Hematopoietic multipotent progenitor cell treated with erythropoietin and hydrocortisone succinate and interleukin-3 and kit ligand, for 17 days (in vitro differentiated cells): ENCODE measurements at regions not wholly inside any gene's neighbourhood (a gene's known extent, or its start where the extent isn't known, plus 50 kb on each side); places are given as distances from the start of the nearest gene placed in this dataset.
"Not testable (repeated sequence)": the region's sequence is repeated elsewhere in the genome, so short reads cannot be mapped to it uniquely, and the experiment has no call there.

Experiments used
- DNase-seq: peaks from one replicate; pipeline ENCODE4 v3.0.0-alpha.2; 2015; ENCODE audit warnings: low spot score

GRCh38 chr13:22940090-22940710 lies 240.6 kb upstream of the SGCG start:
- no peak for DNase-seq

GRCh38 chr13:22940736-22941135 lies 240.0 kb upstream of the SGCG start:
- DNase-seq, result no peak

DNA sequence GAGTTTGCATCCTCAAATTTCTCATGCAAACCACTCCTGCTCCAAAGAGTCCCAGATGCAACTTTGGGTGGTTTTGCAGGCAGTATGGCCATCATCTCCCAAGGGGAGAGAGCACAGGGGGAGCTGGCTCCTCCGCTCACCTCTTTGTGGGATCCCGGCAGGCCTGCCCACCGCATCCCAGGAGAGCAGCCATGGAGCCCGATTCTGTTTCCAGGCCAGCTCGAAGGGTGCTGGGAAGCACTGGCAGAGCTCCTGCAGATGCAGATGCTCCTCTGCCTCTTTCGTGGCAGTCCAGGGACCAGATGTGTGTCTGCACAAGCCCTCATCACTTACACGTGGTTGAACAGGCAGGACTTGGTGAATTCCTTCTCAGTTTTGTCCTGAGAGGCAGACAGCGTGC lies 239.3 kb upstream of the SGCG start:
- not testable (repeated sequence) for DNase-seq

GRCh38 chr13:22942831-22943230 lies 237.9 kb upstream of the SGCG start:
- not testable (repeated sequence) for DNase-seq

GRCh38 chr13:22944378-22944777 lies 236.4 kb upstream of the SGCG start:
- no peak for DNase-seq

DNA sequence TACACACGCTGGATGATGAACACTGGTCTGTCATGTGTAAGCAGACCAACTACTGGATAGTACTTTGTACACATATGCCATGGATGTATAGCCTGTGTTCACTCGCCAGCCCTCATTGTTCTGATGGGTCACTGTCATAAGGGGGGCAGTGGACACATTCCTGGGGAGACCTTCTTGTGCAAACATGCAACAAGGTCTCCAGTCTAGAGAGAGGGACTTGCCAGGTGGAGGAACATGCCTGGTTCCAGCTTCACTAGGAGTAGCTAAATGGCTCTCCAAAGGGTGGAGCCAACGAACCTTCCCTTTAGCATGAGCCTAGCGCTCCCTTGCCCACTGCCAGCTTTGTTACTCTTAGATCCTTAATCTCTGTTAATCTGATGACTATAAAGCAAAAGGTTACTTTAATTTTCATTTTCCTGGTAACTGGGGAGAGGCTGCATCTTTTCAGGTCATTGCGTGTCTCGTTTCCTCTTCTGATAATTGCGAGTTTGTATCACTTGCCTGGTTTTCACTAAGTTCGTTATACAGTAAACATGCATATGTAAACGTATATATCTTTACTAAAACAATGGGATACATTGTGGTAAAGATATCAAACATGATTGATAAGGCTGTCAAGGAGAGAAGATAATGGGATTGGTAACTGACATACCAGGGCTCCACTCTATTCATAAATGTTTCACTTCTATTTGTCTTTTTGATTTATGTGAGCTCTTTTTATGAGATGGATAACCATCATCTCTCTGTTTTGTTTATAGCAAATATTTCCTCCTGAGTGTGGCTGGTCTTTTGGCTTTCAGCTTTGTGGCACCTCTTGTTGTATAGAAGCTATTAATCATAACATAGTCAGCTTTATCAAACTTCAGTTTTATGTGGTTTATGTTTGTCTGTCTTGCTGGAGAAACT lies 235.2 kb upstream of the SGCG start:
- DNase-seq, result no peak

- DNase-seq, result no peak
Measured at GRCh38 chr13:22948421-22948820, 232.4 kb upstream of the SGCG start.

- DNase-seq, result not testable (repeated sequence)
Measured at GRCh38 chr13:22952018-22952417, 228.8 kb upstream of the SGCG start.

GRCh38 chr13:22955147-22955546 lies 225.6 kb upstream of the SGCG start:
- DNase-seq, result not testable (repeated sequence)

DNA sequence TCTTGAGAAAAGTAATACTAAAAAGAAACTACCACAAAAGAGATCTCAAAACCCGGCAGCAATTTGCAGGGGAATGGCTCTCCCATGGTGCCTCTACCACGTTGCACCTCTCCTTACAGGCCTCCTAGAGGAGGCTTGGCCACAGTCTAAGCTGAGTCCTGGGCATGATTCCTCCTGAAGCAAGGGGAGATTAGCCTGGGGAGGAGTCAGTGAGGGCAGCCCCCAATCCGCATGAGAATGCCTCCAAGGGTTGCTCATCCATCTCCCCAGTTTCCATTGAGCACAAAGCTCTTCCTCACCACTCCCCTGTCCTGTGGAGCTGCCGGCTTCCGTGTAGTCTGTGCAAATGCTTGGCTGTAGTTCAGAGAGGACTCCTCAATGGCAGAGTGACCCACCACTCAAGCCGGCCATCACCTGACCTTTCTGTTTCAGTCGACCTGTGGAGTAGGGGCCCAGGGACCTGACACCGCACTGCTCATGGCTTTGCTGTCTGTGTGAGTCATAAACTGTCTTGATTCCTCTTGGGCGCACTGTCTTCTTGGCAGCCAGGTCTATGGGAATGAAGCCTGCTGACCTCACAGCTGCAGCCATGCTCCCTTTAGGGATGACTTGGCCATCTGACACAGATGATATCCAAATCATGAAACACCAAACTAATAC lies 224.2 kb upstream of the SGCG start:
- DNase-seq, result not testable (repeated sequence)

DNA sequence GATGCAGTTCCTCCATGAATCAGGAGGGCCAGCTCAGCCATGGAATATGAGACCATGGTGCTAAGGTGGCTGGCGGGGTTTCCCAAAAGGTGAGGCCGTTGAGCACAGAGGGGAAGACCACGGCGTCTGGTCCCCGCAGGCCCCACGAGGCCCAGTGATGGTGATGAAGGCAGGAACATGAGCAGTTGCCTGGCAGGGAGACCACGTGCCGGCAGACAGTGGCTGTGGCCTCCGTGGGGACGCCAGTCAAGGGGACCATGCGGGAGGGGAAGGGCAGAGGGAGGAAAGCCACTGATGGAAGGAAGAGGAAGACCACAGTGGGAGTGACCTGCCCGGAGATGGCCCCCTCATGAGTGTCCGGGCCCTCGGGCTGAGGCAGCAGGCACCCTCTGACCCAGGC lies 220.9 kb upstream of the SGCG start:
- DNase-seq, result not testable (repeated sequence)

DNA sequence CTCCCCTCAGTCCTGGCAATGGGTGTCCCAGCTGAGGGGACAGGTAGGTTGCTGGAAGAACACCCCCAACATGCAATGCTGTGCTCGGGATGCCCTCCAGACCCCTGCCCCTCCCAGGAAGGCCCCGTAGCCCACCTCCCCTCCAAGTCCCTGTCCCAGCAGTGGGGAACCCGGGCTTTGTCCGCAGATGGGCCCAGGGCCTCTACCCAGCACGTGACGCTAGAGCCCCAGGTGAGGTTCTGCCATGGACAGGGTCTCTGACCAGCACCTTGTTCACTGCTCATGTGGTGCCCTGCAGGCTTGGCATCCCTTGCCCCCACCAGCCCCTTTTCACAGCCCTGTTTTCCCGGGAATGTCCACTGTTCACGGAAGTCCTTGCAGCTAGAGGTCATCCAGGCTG lies 220.0 kb upstream of the SGCG start:
- no peak for DNase-seq

GRCh38 chr13:22961342-22961741 lies 219.4 kb upstream of the SGCG start:
- not testable (repeated sequence) for DNase-seq

- no peak for DNase-seq
Measured at GRCh38 chr13:22961835-22962537, 218.8 kb upstream of the SGCG start.

GRCh38 chr13:22963384-22964053 lies 217.3 kb upstream of the SGCG start:
- DNase-seq, result not testable (repeated sequence)

- no peak for DNase-seq
Measured at GRCh38 chr13:22964245-22964966, 216.4 kb upstream of the SGCG start.

DNA sequence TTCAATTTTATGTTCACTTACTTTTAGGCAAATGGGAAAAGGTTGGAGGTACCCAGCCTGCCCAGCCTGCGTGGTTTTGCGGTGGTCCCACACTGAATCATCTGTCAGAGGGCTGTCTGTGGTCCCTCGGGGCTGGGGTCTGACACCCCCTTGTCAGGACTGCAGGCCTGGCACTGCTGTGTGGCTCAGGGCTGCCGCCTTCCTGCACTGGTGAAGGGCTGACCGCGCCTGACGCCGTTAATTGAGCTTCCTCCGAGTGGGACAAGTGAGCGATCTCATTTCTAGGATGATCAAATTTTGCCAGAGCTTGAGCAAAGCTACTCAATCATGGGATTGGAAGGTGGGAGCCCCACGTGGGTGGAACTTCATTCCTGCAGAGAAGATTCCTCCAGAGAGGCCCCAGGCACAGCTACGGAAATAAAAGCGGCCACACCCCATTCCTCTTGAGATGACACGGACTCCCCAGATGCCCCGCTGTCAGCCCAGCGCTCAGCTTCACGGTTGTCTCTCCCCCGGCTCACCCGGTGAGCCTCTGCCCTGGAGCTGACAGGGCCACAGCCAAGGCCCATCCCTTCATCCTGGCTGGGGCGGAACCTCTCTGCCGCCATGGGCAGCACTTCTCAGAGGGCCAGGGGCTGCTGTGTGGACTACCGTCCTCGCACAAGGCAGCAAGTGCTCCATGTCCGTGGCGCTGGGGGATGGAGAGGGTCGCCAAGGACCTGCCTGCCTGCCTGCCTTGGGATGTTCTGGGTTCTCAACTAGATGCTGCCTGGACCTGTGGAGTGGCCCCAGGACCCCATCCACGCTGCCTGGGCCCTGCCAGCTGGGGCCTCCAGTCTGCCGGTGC lies 215.5 kb upstream of the SGCG start:
- not testable (repeated sequence) for DNase-seq

- not testable (repeated sequence) for DNase-seq
Measured at GRCh38 chr13:22965858-22966239, 214.9 kb upstream of the SGCG start.

- DNase-seq, result not testable (repeated sequence)
Measured at GRCh38 chr13:22966753-22967152, 214.0 kb upstream of the SGCG start.

DNA sequence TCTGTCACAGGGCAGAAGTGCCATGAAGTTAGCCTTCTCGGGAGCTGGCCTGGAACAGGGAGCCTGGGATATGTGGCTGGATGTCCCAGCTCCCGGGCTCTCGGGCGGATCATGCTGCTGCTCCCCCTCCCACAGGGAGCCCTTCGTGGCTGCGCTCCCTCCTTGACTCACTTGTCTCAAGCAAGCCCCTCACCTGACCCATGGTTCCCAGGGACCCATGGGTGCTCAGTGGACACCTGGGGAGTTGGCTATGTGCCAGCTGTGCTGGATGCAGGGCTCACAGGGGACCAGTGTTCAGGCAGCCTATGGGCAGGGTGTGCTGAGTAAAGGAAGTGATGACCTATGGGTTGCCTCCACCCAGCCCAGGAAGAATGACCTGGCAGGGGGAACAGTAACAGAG lies 213.1 kb upstream of the SGCG start:
- DNase-seq, result no peak
